NCI-H2081 treated with DMSO at 0.1 percent for 48 hours (cell line): ENCODE measurements at regions not wholly inside any gene's neighbourhood (a gene's known extent, or its start where the extent isn't known, plus 50 kb on each side); places are given as distances from the start of the nearest gene placed in this dataset.

Experiments used
- DNase-seq: peaks from one replicate; lab custom pipeline; 2025; lab: John Stamatoyannopoulos, UW

GRCh38 chr16:6499413-6499812 lies 833.2 kb upstream of the RBFOX1 start:
- DNase-seq = no peak

- no peak for DNase-seq
These were observed 833.8 kb upstream of the RBFOX1 start for GRCh38 chr16:6498858-6499257.

DNA sequence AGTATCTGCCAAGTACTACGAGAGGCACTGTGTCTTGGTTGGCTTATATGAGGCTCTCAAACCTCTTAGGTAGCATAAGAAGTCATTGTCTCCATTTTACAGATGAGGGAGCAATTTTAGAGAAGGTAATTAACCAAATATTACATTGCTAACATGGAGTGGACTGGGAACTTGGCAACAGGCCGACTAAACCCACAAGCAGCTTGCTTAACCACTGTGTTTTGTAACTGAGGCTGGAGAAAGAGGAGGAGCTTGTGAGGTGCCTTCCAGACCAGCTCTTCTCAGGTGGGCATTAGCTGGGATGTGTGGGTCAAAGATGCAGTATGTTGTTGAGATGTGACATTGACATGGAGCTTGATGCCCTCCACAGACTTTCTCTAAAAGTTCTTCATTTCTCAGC lies 835.6 kb upstream of the RBFOX1 start:
- DNase-seq = no peak

- DNase-seq = no peak
These were observed 837.0 kb upstream of the RBFOX1 start for GRCh38 chr16:6495486-6496210.

DNA sequence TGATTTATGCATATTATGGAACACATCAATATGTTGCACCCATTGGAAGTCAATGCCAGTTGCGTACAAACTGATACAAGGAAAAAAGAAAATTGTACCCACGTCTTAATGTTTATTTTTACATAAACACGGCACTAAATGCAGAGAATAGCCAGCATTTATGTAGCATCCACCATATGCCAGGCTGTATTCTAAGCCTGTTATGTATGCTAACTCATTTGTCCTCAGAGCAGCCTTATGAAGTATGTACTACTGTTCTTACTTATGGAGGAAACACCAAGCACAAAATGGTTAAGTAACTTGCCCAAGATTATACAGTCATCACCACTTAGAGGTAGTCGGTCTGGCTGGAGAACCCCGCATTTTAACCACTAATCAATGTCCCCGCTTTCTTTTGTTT lies 837.9 kb upstream of the RBFOX1 start:
- DNase-seq = no peak

DNA sequence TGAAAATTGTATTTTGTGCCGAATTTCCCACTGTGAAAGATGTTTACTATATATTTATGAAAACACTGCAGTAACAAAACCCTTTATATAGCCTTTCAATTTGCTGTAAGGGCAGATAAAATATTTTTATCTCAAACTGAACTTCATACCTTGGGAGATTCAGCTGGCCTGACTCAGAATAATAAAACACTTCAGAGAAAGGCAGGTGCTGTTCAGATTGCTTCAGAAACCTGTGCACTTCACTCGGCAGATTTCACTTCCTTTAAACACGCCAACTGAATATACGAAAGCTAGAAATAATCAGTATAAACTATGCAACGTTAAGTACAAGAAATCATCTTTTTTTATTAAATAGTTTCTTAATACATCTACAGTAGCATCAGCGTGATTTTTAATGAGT lies 839.1 kb upstream of the RBFOX1 start:
- no peak for DNase-seq

- no peak for DNase-seq
These were observed 839.9 kb upstream of the RBFOX1 start for GRCh38 chr16:6492742-6493141.

- no peak for DNase-seq
These were observed 847.7 kb upstream of the RBFOX1 start for GRCh38 chr16:6484935-6485334.

GRCh38 chr16:6484081-6484480 lies 848.6 kb upstream of the RBFOX1 start:
- no peak for DNase-seq

GRCh38 chr16:6483469-6484033 lies 849.1 kb upstream of the RBFOX1 start:
- DNase-seq = no peak

GRCh38 chr16:6482696-6483468 lies 849.8 kb upstream of the RBFOX1 start:
- no peak for DNase-seq

- DNase-seq = no peak
These were observed 850.8 kb upstream of the RBFOX1 start for GRCh38 chr16:6481894-6482293.

GRCh38 chr16:6453742-6454141 lies 878.9 kb upstream of the RBFOX1 start:
- no peak for DNase-seq

DNA sequence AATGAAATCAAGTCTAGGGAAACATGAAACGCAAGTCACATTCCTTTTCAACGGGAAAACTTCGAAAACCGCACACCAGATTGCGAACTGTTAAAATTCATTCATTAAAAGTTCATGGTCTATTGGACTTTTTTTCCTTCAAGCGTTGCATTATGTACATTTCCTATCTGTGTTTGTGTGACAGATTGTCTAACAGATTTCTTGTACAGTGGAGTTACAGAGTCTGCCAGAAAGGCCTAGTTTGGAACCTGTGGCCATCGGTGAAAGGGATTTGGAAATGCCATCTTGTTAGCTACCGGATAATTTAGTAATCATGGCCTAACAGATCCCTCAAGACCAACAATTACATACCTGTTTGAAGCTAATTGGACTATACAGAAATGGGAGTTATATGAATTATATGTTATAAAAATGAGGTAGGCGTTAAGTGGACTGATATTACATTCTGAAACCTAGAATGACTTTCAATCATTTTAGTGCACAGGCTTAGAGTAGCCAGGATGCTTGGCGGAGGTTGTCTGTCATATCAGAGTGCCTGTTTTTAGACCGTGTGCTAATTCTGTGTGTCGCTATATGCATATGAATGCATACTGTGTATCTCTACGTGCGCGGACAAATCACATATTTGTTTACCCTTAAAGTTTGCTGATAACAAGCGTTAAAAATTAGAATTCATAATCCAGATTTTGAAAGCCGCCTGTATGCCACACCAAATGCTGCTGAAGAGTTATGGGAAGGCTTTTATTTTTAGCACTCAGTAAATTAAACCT lies 885.4 kb upstream of the RBFOX1 start:
- DNase-seq = no peak

DNA sequence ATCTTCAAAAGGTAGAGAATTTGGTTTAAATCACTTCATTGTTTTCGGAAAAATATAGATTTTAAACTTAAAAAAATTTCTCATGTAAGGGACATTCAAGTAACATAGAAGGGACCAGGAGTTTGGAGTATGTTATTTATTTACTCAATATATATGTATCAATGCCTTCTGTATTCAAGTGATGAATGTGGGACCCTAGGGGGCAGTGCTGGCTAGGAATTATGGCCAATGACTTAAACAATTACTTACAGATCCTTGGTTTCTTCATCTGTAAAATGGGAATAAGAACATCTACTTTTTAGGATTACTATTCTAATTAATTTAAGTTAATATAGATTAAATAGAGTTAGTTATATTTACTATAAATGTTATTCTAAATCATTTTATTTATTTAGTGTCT lies 886.3 kb upstream of the RBFOX1 start:
- no peak for DNase-seq

- DNase-seq = no peak
These were observed 893.5 kb upstream of the RBFOX1 start for GRCh38 chr16:6439129-6439528.

DNA sequence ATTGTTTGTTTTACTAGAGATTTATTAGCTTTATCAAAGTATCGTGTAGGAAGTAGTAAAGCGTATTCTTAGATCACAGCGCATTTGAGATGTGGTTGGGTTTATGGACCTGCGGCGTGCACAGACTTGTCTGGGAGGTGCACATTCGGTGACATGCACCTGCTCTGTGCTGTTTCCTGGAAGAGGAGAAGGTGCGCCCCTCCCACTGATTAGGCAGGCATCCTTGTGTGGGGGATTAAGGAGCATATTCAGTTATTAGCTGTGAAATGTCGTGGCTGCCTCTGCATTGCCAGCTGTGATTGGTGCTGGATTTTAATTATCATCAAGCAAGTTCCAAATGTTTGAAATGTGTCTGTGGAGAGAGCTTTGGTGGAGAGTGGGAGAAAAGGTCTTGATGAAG lies 903.8 kb upstream of the RBFOX1 start:
- DNase-seq = no peak

DNA sequence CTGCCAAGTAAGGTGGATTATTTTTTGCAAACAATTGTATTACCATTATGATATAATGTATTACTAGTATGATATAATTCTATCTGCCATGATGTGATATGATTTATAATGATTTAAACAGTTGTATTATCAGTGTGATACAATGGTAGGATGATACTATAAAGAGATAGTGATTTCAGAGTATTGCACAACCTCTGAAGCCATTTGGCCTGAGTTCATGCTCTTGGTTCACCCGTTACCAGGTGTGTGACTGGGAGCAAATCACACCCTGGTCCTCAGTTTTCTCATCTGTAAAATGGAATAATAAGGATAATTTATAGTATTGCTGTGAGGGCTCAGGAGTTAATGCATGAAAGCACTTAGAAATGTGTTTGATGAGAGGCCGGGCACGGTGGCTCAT lies 905.0 kb upstream of the RBFOX1 start:
- DNase-seq = no peak

GRCh38 chr16:6407596-6407995 lies 925.0 kb upstream of the RBFOX1 start:
- DNase-seq = no peak

DNA sequence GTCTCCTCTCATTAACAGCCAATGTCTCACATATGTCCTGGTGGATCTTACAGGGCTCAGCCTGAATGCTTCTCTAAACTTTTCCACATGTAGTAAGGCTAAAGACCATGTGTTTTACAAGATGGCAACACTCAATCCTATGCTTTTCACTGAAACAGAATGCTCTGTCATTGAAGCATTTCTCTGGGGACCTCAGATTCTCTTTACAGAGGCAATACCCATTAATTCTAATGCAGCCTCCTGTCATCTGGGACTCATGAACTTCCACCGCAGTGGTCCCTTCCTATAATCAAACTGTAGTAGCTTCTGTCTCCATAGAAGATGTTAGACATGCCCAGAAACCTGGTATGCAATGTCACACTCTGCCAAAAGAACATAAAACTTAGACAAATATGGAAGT lies 926.6 kb upstream of the RBFOX1 start:
- no peak for DNase-seq

- no peak for DNase-seq
These were observed 949.7 kb upstream of the RBFOX1 start for GRCh38 chr16:6382924-6383459.

- DNase-seq = no peak
These were observed 950.7 kb upstream of the RBFOX1 start for GRCh38 chr16:6381896-6382295.
